K562 (cell line): ENCODE measurements at regions not wholly inside any gene's neighbourhood (a gene's known extent, or its start where the extent isn't known, plus 50 kb on each side); places are given as distances from the start of the nearest gene placed in this dataset.

Source experiments
- ATAC-seq: fragments of 200-7000 bp; cut with Tn5 transposase; 3 replicates; pipeline ENCODE4 v1.9.1; 2020; ENCODE audit warnings: moderate library complexity
- BruUV-seq: library from RNA; stranded (reverse); fragments of 400-500 nt; replicated peaks from 2 replicates; lab custom pipeline; 2021; lab: Mats Ljungman, UMichigan
- CTCF ChIA-PET: fragments of 300-600 bp; formaldehyde crosslinking; extraction: SDS; loops from one replicate; lab custom pipeline; 2021; ENCODE audit warnings: low intra/inter-chr PET ratio; lab: Yijun Ruan, JAX
- POLR2A ChIA-PET: fragments of 300-600, 350-650 bp; sonication (Branson Sonifier 250); formaldehyde crosslinking; extraction: SDS; loops from one replicate; lab custom pipeline; 2021; ENCODE audit warnings: antibody characterized with exemption, inconsistent platforms; lab: Yijun Ruan, JAX
- DNase-seq, 4 experiments: peaks; one replicate each; pipeline versions ENCODE4 v3.0.0 to v3.0.0-alpha.2; 2011 to 2018; ENCODE audit warnings: low spot score in 3 of 4, mixed read lengths in 3 of 4; ENCODE audit errors: extremely low read depth in 1 of 4
- FAIRE-seq: peaks from 2 replicates; lab custom pipeline; 2011; peaks lifted over from hg19 to GRCh38; lab: Jason Lieb, UNC
- H2AFZ ChIP-seq: 2 replicates; pipeline ENCODE4 v1.6.0; 2011; ENCODE audit warnings: low read depth, low read length, control low read depth, inconsistent platforms
- H3K27ac ChIP-seq: fragments of 200-600 bp; 3 replicates; pipeline ENCODE4 v1.8.0; 2011; ENCODE audit warnings: low read depth, mild to moderate bottlenecking, control low read depth, inconsistent platforms, low read length, moderate library complexity, mixed read lengths; ENCODE audit errors: extremely low read depth
- H3K27me3 ChIP-seq, 2 experiments: fragments of 300-600 bp in 1 of 2; 2 replicates in 1 of 2; 3 replicates in 1 of 2; pipeline versions ENCODE4 v1.6.0 to v1.8.0; 2011; ENCODE audit warnings: inconsistent platforms in 2 of 2, low read length in 2 of 2, mild to moderate bottlenecking in 1 of 2, mixed read lengths in 1 of 2, moderate library complexity in 1 of 2; ENCODE audit not compliant: control insufficient read depth in 2 of 2, insufficient read depth in 2 of 2
- H3K36me3 ChIP-seq: fragments of 300-600 bp; 3 replicates; pipeline ENCODE4 v1.8.0; 2011; ENCODE audit warnings: mild to moderate bottlenecking, low read length, inconsistent platforms; ENCODE audit not compliant: control insufficient read depth, insufficient read depth
- H3K4me1 ChIP-seq, 2 experiments: fragments of 200-600 bp in 1 of 2; replicated peaks in 1 of 2; 2 replicates in 1 of 2; 3 replicates in 1 of 2; pipeline versions ENCODE4 v1.5.1 to v1.8.0; 2011; ENCODE audit warnings: inconsistent platforms in 2 of 2, low read length in 2 of 2, mild to moderate bottlenecking in 1 of 2, mixed read lengths in 1 of 2, moderate library complexity in 1 of 2; ENCODE audit not compliant: control insufficient read depth in 2 of 2, insufficient read depth in 2 of 2
- H3K4me2 ChIP-seq: 2 replicates; pipeline ENCODE4 v1.6.1; 2011; ENCODE audit warnings: low read length, control low read depth, inconsistent platforms, mixed read lengths; ENCODE audit not compliant: insufficient read depth
- H3K4me3 ChIP-seq: fragments of 200-600 bp; sonication (generic), shearing (Covaris generic); 2 replicates; pipeline ENCODE4 v1.5.1; 2016; ENCODE audit warnings: control low read depth, inconsistent platforms
- H3K79me2 ChIP-seq: fragments of 200-600 bp; 3 replicates; pipeline ENCODE4 v1.8.0; 2011; ENCODE audit warnings: low read length, inconsistent platforms; ENCODE audit not compliant: control insufficient read depth, insufficient read depth
- H3K9ac ChIP-seq, 2 experiments: 2 replicates each; pipeline versions ENCODE4 v1.6.0 to v1.6.1; 2011; ENCODE audit warnings: low read depth in 2 of 2, low read length in 2 of 2, control low read depth in 1 of 2, inconsistent platforms in 1 of 2, mild to moderate bottlenecking in 1 of 2, mixed read lengths in 1 of 2; ENCODE audit not compliant: insufficient read depth in 1 of 2
- H3K9me1 ChIP-seq: one replicate; pipeline ENCODE4 v1.6.0; 2011; ENCODE audit warnings: inconsistent platforms, mild to moderate bottlenecking, low read length, moderate library complexity; ENCODE audit not compliant: control insufficient read depth, insufficient read depth
- H3K9me3 ChIP-seq: replicated peaks from 2 replicates; pipeline ENCODE4 v1.5.1; 2011; ENCODE audit warnings: low read depth, low read length, inconsistent platforms; ENCODE audit not compliant: control insufficient read depth, insufficient read depth
- H4K20me1 ChIP-seq: replicated peaks from 2 replicates; pipeline ENCODE4 v1.6.1; 2011; ENCODE audit warnings: low read length, inconsistent platforms, mixed read lengths; ENCODE audit not compliant: control insufficient read depth, insufficient read depth
- CC2D1A ChIP-seq: fragments of 450-650 bp; IDR thresholded peaks from 2 replicates; pipeline ENCODE4 v1.6.1; 2017; ENCODE audit warnings: mild to moderate bottlenecking
- CTBP1 ChIP-seq: fragments of 450-650 bp; IDR thresholded peaks from 2 replicates; pipeline ENCODE4 v1.6.1; 2016; ENCODE audit warnings: borderline replicate concordance
- FOXK2 ChIP-seq, 2 experiments: fragments of 450-650 bp; IDR thresholded peaks in 1 of 2; conservative IDR thresholded peaks in 1 of 2; 2 replicates each; pipeline ENCODE4 v1.6.1; 2016; ENCODE audit warnings: low read depth in 2 of 2, mild to moderate bottlenecking in 1 of 2
- HIVEP1 ChIP-seq: fragments of 250-450 bp; sonication (Bioruptor Pico); IDR thresholded peaks from 2 replicates; pipeline ENCODE4 v1.4.0; 2020; ENCODE audit warnings: mild to moderate bottlenecking
- MEF2A ChIP-seq: IDR thresholded peaks from 2 replicates; pipeline ENCODE4 v1.6.1; 2011; ENCODE audit warnings: low read depth, mild to moderate bottlenecking, low read length, moderate library complexity; ENCODE audit not compliant: control insufficient read depth
- MLLT1 ChIP-seq, 2 experiments: fragments of 450-650 bp; IDR thresholded peaks; 2 replicates each; pipeline ENCODE4 v1.6.1; 2016
- RAD51 ChIP-seq: fragments of 450-650 bp; IDR thresholded peaks from 2 replicates; pipeline ENCODE4 v1.7.1; 2016; ENCODE audit warnings: low read depth, mild to moderate bottlenecking, borderline replicate concordance
- ZNF140 ChIP-seq: fragments of 250-450 bp; sonication (Bioruptor Pico); IDR thresholded peaks from 2 replicates; pipeline ENCODE4 v1.8.0; 2021; ENCODE audit warnings: moderate library complexity, mild to moderate bottlenecking, inconsistent platforms
- ZNF444 ChIP-seq: fragments of 250-450 bp; sonication (Bioruptor Pico); IDR thresholded peaks from 2 replicates; pipeline ENCODE4 v1.4.0; 2020; ENCODE audit warnings: mild to moderate bottlenecking, moderate library complexity
- ZNF561 ChIP-seq: fragments of 450-650 bp; formaldehyde crosslinking; conservative IDR thresholded peaks from 2 replicates; pipeline ENCODE4 v1.4.0; 2020; ENCODE audit warnings: mild to moderate bottlenecking, moderate library complexity
- ZNF780A ChIP-seq: fragments of 250-450 bp; sonication (Bioruptor Pico); IDR thresholded peaks from 2 replicates; pipeline ENCODE4 v1.5.0; 2021; ENCODE audit warnings: mild to moderate bottlenecking
- ZSCAN32 ChIP-seq: fragments of 450-650 bp; formaldehyde crosslinking; IDR thresholded peaks from 2 replicates; pipeline ENCODE4 v1.4.0; 2020; ENCODE audit warnings: mild to moderate bottlenecking, moderate library complexity
- WGBS: fragments of 100-300 bp; shearing (Covaris generic); methylation state at CpG from one replicate; pipeline ENCODE4 v1.1.6; 2016; ENCODE audit warnings: low coverage, mixed read lengths; ENCODE audit not compliant: insufficient coverage; ENCODE audit errors: missing lambda C conversion rate; 5-methylcytosine and 5-hydroxymethylcytosine counted together
- in situ Hi-C: fragments of 300-500 bp; cut with MboI; formaldehyde crosslinking; loops from 4 replicates; pipeline ENCODE4 v1.15.0; 2018; ENCODE audit warnings: inconsistent platforms, mixed read lengths
- intact Hi-C: fragments of 100-400 bp; cut with micrococcal nuclease; formaldehyde crosslinking; loops from 2 replicates; pipeline ENCODE4 v1.14.2; 2022
- TF ChIP-seq, protein P1 (sequence below), 2 experiments: fragments of 450-650 bp; IDR thresholded peaks; 2 replicates each; pipeline ENCODE4 v1.6.1; 2018; ENCODE audit warnings: mild to moderate bottlenecking in 2 of 2, low read depth in 1 of 2; ENCODE audit not compliant: partially characterized antibody in 2 of 2

DNA sequence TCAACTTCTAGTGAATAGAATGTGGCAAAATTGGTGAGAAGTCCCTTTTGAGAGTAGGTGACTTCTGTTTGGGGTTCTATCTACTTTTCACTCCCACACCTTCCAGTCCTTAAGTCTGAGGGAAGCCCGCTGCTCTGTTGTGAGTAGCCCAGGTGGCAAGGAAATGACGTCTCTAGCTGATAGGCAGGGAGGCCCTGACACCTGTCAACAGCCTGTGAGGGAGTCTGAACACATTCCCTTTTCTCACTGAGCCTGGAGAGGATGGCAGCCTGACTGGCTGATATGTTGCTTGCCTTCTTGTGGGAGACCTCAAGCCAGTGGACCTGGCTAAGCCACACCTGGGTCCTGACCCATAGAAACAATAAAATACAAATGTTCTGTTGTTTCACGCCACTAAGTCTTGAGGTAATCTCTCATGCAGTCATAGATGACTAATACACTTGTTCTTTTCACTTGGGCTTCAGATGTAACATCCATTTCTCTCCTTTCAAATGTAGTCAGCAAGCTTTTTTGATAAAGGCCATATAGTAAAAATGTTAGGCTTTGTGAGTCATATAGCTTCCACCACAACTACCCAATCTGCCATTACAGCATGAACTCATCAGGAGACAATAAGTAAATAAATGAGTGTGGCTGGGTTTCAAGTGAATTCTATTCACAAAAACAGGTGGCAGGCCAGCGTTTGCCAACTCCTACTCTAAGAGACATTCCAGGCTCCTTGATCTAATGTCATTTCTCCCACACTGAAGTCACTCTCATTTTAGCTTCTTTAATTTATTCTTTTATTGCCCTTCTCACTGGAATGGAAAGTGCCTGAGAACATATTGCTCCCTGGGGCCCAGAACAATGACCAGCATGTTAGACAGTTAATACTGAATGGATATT, 265.1 kb upstream of the MAD2L1 start:
- H3K79me2 ChIP-seq, result no peaks in the 10 kb centered on the region
- no peak overlapping the region for H2AFZ ChIP-seq
- FAIRE-seq (no peak), ATAC-seq (no peak), DNase-seq (no peak)
- 0% methylated on average over 4 of the region's 4 CpGs for WGBS
- H3K4me2 ChIP-seq, result no peak overlapping the region
- H3K9me3 ChIP-seq, result no peaks in the 10 kb centered on the region
- no peaks in the 10 kb centered on the region for H3K4me1 ChIP-seq
- no peaks in the 10 kb centered on the region for H3K9me1 ChIP-seq
- in situ Hi-C loops, result no loop called here
- no peak overlapping the region for H3K9ac ChIP-seq
- no peak overlapping the region for H3K27ac ChIP-seq
- H3K27me3 ChIP-seq, result no peaks in the 10 kb centered on the region
- no TSS peak for BruUV-seq
- ChIA-PET CTCF (no interaction called here), POLR2A (no interaction called here)
- no peak for TF ChIP-seq MLLT1 (IDR thresholded peaks at IDR 0.05)
- TF ChIP-seq ZSCAN32 (CRISPR knock-in tag), result no peak
- no peak for TF ChIP-seq ZNF140 (CRISPR knock-in tag)
- no peak for TF ChIP-seq ZNF561 (CRISPR knock-in tag)
- no peak for TF ChIP-seq MEF2A
- no peak for TF ChIP-seq ZNF780A
- no peak for TF ChIP-seq ZNF444 (CRISPR knock-in tag)
- no peak for TF ChIP-seq RAD51
- TF ChIP-seq CTBP1, result no peak
- TF ChIP-seq CC2D1A, result no peak
- no peak for TF ChIP-seq HIVEP1 (CRISPR knock-in tag)
- no peak for TF ChIP-seq FOXK2 (conservative IDR thresholded peaks at IDR 0.05 in 1 of 2, IDR thresholded peaks at IDR 0.05 in 1 of 2; ENCODE audit: low read depth in 2 of 2)
- TF ChIP-seq, protein P1, sequence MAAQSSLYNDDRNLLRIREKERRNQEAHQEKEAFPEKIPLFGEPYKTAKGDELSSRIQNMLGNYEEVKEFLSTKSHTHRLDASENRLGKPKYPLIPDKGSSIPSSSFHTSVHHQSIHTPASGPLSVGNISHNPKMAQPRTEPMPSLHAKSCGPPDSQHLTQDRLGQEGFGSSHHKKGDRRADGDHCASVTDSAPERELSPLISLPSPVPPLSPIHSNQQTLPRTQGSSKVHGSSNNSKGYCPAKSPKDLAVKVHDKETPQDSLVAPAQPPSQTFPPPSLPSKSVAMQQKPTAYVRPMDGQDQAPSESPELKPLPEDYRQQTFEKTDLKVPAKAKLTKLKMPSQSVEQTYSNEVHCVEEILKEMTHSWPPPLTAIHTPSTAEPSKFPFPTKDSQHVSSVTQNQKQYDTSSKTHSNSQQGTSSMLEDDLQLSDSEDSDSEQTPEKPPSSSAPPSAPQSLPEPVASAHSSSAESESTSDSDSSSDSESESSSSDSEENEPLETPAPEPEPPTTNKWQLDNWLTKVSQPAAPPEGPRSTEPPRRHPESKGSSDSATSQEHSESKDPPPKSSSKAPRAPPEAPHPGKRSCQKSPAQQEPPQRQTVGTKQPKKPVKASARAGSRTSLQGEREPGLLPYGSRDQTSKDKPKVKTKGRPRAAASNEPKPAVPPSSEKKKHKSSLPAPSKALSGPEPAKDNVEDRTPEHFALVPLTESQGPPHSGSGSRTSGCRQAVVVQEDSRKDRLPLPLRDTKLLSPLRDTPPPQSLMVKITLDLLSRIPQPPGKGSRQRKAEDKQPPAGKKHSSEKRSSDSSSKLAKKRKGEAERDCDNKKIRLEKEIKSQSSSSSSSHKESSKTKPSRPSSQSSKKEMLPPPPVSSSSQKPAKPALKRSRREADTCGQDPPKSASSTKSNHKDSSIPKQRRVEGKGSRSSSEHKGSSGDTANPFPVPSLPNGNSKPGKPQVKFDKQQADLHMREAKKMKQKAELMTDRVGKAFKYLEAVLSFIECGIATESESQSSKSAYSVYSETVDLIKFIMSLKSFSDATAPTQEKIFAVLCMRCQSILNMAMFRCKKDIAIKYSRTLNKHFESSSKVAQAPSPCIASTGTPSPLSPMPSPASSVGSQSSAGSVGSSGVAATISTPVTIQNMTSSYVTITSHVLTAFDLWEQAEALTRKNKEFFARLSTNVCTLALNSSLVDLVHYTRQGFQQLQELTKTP (IDR thresholded peaks at IDR 0.05; ENCODE audit: low read depth in 1 of 2, partially characterized antibody in 2 of 2), result no peak
- no peaks in the 10 kb centered on the region for H3K36me3 ChIP-seq
- no peaks in the 10 kb centered on the region for H4K20me1 ChIP-seq
- no peak overlapping the region for H3K4me3 ChIP-seq
- intact Hi-C loops, result no loop called here
